ENCODE measurements at regions not wholly inside any gene's neighbourhood (a gene's known extent, or its start where the extent isn't known, plus 50 kb on each side); places are given as distances from the start of the nearest gene placed in this dataset.

GRCh38 chr2:71943238-71944182, 204.2 kb downstream of the CYP26B1 start:
- H3K4me3 ChIP-seq (replicated peaks; ENCODE audit: low read depth, low read length) = no peak overlapping the region
- no peak for DNase-seq (ENCODE audit: low read depth)
- TF ChIP-seq, protein P1, sequence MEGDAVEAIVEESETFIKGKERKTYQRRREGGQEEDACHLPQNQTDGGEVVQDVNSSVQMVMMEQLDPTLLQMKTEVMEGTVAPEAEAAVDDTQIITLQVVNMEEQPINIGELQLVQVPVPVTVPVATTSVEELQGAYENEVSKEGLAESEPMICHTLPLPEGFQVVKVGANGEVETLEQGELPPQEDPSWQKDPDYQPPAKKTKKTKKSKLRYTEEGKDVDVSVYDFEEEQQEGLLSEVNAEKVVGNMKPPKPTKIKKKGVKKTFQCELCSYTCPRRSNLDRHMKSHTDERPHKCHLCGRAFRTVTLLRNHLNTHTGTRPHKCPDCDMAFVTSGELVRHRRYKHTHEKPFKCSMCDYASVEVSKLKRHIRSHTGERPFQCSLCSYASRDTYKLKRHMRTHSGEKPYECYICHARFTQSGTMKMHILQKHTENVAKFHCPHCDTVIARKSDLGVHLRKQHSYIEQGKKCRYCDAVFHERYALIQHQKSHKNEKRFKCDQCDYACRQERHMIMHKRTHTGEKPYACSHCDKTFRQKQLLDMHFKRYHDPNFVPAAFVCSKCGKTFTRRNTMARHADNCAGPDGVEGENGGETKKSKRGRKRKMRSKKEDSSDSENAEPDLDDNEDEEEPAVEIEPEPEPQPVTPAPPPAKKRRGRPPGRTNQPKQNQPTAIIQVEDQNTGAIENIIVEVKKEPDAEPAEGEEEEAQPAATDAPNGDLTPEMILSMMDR (IDR thresholded peaks at IDR 0.05; ENCODE audit: low read length, missing control alignments) = no peak

GRCh38 chr2:71941726-71942525, 205.7 kb downstream of the CYP26B1 start:
- TF ChIP-seq, protein P1 (IDR thresholded peaks at IDR 0.05; ENCODE audit: low read length, missing control alignments) = no peak
- no peak for DNase-seq (ENCODE audit: low read depth)
- no peak overlapping the region for H3K4me3 ChIP-seq (replicated peaks; ENCODE audit: low read depth, low read length)

GRCh38 chr2:71940695-71941094, 207.0 kb downstream of the CYP26B1 start:
- TF ChIP-seq, protein P1 (IDR thresholded peaks at IDR 0.05; ENCODE audit: low read length, missing control alignments) = no peak

GRCh38 chr2:71939588-71940535, 207.8 kb downstream of the CYP26B1 start:
- no peak for DNase-seq (ENCODE audit: low read depth)
- H3K4me3 ChIP-seq (replicated peaks; ENCODE audit: low read depth, low read length) = no peak overlapping the region
- TF ChIP-seq, protein P1 (IDR thresholded peaks at IDR 0.05; ENCODE audit: low read length, missing control alignments) = no peak

More at GRCh38 chr2:71940695-71941094, 207.0 kb downstream of the CYP26B1 start:
- H3K4me3 ChIP-seq (replicated peaks; ENCODE audit: low read depth, low read length) = no peak overlapping the region
- DNase-seq (ENCODE audit: low read depth) = no peak

- no peak overlapping the region for H3K4me3 ChIP-seq (replicated peaks; ENCODE audit: low read depth, low read length)
- DNase-seq (ENCODE audit: low read depth) = no peak
- TF ChIP-seq, protein P1 (IDR thresholded peaks at IDR 0.05; ENCODE audit: low read length, missing control alignments) = no peak
These were observed 208.7 kb downstream of the CYP26B1 start for GRCh38 chr2:71938659-71939587.
